B cell (primary cell): ENCODE measurements at regions not wholly inside any gene's neighbourhood (a gene's known extent, or its start where the extent isn't known, plus 50 kb on each side); places are given as distances from the start of the nearest gene placed in this dataset.

Source experiments
- ATAC-seq: fragments of 200-7000 bp; cut with Tn5 transposase; one replicate; pipeline ENCODE4 v1.10.0; 2021; ENCODE audit warnings: low read depth, mild to moderate bottlenecking, moderate number of reproducible peaks, moderate library complexity
- CTCF ChIA-PET: fragments of 350-600 bp; sonication (Branson Sonifier 250); formaldehyde crosslinking; loops from one replicate; lab custom pipeline; 2021; ENCODE audit warnings: antibody characterized with exemption, inconsistent platforms; lab: Charles Lee
- POLR2A ChIA-PET: fragments of 350-600 bp; sonication (Branson Sonifier 250); formaldehyde crosslinking; loops from one replicate; lab custom pipeline; 2021; ENCODE audit warnings: antibody characterized with exemption; lab: Charles Lee
- DNase-seq: peaks from one replicate; pipeline ENCODE4 v3.0.0; 2013
- H2AFZ ChIP-seq: 2 replicates; pipeline ENCODE4 v1.6.1; 2012; ENCODE audit warnings: mild to moderate bottlenecking, low read depth, low read length; ENCODE audit not compliant: insufficient read depth, poor library complexity, severe bottlenecking
- H3K27ac ChIP-seq, 2 donors: 1 replicate in 1 of 2; 2 replicates in 1 of 2; pipeline ENCODE4 v1.5.1; 2012 to 2013; ENCODE audit warnings: low read length in 2 of 2, mild to moderate bottlenecking in 2 of 2, moderate library complexity in 1 of 2
- H3K27me3 ChIP-seq, 4 experiments: fragments of 200-600 bp in 1 of 4; sonication (generic) in 1 of 4; replicated peaks in 1 of 4; 1 replicate in 2 of 4; 2 replicates in 2 of 4; pipeline versions ENCODE4 v1.6.1 to v1.7.0; 2013 to 2016; ENCODE audit warnings: low read length in 3 of 4, mild to moderate bottlenecking in 2 of 4, mixed read lengths in 1 of 4, moderate library complexity in 1 of 4; ENCODE audit not compliant: insufficient read depth in 4 of 4, control insufficient read depth in 3 of 4; ENCODE audit errors: control extremely low read depth in 1 of 4
- H3K36me3 ChIP-seq, 2 experiments: replicated peaks in 1 of 2; 1 replicate in 1 of 2; 2 replicates in 1 of 2; pipeline versions ENCODE4 v1.6.1 to v1.7.1; 2013; ENCODE audit warnings: low read length in 1 of 2; ENCODE audit not compliant: insufficient read depth in 2 of 2, control insufficient read depth in 1 of 2; ENCODE audit errors: control extremely low read depth in 1 of 2, extremely low read depth in 1 of 2
- H3K4me1 ChIP-seq, 2 donors: fragments of 200-600 bp in 1 of 2; sonication (generic) in 1 of 2; 1 replicate in 1 of 2; 2 replicates in 1 of 2; pipeline versions ENCODE4 v1.5.1 to v1.6.1; 2013 to 2017; ENCODE audit warnings: low read length in 2 of 2; ENCODE audit not compliant: control insufficient read depth in 2 of 2, insufficient read depth in 2 of 2
- H3K4me2 ChIP-seq: replicated peaks from 2 replicates; pipeline ENCODE3; 2012; ENCODE audit warnings: mild to moderate bottlenecking, low read depth, low read length; ENCODE audit not compliant: poor library complexity, severe bottlenecking
- H3K4me3 ChIP-seq, 5 experiments: fragments of 200-600 bp in 1 of 5; sonication (generic) in 1 of 5; 1 replicate in 3 of 5; 2 replicates in 2 of 5; pipeline versions ENCODE4 v1.5.1 to v1.7.0; 2011 to 2016; ENCODE audit warnings: low read length in 4 of 5, mild to moderate bottlenecking in 4 of 5, low read depth in 2 of 5, control low read depth in 1 of 5, moderate library complexity in 1 of 5; ENCODE audit not compliant: insufficient read depth in 1 of 5; ENCODE audit errors: control extremely low read depth in 1 of 5, extremely low read depth in 1 of 5
- H3K79me2 ChIP-seq: fragments of 200-600 bp; sonication (generic); one replicate; pipeline ENCODE4 v1.6.0; 2016; ENCODE audit warnings: low read length; ENCODE audit not compliant: control insufficient read depth, insufficient read depth
- H3K9ac ChIP-seq: fragments of 200-600 bp; sonication (generic); 2 replicates; pipeline ENCODE4 v1.6.1; 2017; ENCODE audit warnings: mild to moderate bottlenecking, low read length, moderate library complexity
- H3K9me3 ChIP-seq, 3 donors: one replicate each; pipeline versions ENCODE4 v1.6.1 to v1.7.1; 2013; ENCODE audit warnings: low read length in 2 of 3; ENCODE audit not compliant: control insufficient read depth in 2 of 3, insufficient read depth in 1 of 3; ENCODE audit errors: control extremely low read depth in 1 of 3
- H4K20me1 ChIP-seq: 2 replicates; pipeline ENCODE4 v1.6.0; 2012; ENCODE audit warnings: mild to moderate bottlenecking, low read length; ENCODE audit not compliant: insufficient read depth, control insufficient read depth, poor library complexity, severe bottlenecking
- H3K27ac Mint-ChIP-seq: one replicate; pipeline ENCODE4 v1.8.0; 2021; ENCODE audit warnings: mixed read lengths
- H3K27me3 Mint-ChIP-seq: one replicate; pipeline ENCODE4 v1.8.0; 2021; ENCODE audit warnings: mixed read lengths
- H3K4me1 Mint-ChIP-seq: one replicate; pipeline ENCODE4 v1.8.0; 2021; ENCODE audit warnings: mixed read lengths
- H3K4me3 Mint-ChIP-seq: one replicate; pipeline ENCODE4 v1.8.0; 2021; ENCODE audit warnings: mixed read lengths
- H3K9me3 Mint-ChIP-seq: one replicate; pipeline ENCODE4 v1.8.0; 2022; ENCODE audit warnings: mixed read lengths; ENCODE audit not compliant: insufficient read depth
- EZH2 ChIP-seq: IDR thresholded peaks from 2 replicates; pipeline ENCODE4 v1.6.1; 2012; ENCODE audit warnings: borderline replicate concordance, low read depth, mild to moderate bottlenecking, moderate library complexity, low read length; ENCODE audit not compliant: insufficient read depth, poor library complexity, severe bottlenecking
- WGBS: methylation state at CpG from one replicate; pipeline ENCODE4 v1.1.5; 2013; ENCODE audit warnings: missing lambda C conversion rate; ENCODE audit not compliant: insufficient coverage; 5-methylcytosine and 5-hydroxymethylcytosine counted together
- intact Hi-C: fragments of 100-400 bp; cut with micrococcal nuclease; formaldehyde crosslinking; loops from one replicate; pipeline ENCODE4 v1.10.0; 2022
- TF ChIP-seq, protein P1 (sequence below): fragments of 200-600 bp; IDR thresholded peaks from one replicate; pipeline ENCODE4 v1.8.0; 2022; ENCODE audit warnings: antibody characterized with exemption, mild to moderate bottlenecking

GRCh38 chr1:192887426-192887825 is 78.6 kb downstream of the RGS2 start:
- H3K9me3 Mint-ChIP-seq: no peaks in the 10 kb centered on the region
- no peak overlapping the region for H2AFZ ChIP-seq
- H3K27me3 ChIP-seq: no peaks in the 10 kb centered on the region
- H3K4me1 ChIP-seq: no peaks in the 10 kb centered on the region
- CTCF ChIA-PET: no interaction called here
- no peaks in the 10 kb centered on the region for H3K27me3 Mint-ChIP-seq
- H4K20me1 ChIP-seq: no peaks in the 10 kb centered on the region
- ATAC-seq (no peak), DNase-seq (no peak)
- 100% methylated on average over 3 of the region's 4 CpGs for WGBS
- POLR2A ChIA-PET: no interaction called here
- H3K4me2 ChIP-seq: no peak overlapping the region
- no peaks in the 10 kb centered on the region for H3K4me1 Mint-ChIP-seq
- no peak overlapping the region for H3K27ac Mint-ChIP-seq
- TF ChIP-seq, protein P1, sequence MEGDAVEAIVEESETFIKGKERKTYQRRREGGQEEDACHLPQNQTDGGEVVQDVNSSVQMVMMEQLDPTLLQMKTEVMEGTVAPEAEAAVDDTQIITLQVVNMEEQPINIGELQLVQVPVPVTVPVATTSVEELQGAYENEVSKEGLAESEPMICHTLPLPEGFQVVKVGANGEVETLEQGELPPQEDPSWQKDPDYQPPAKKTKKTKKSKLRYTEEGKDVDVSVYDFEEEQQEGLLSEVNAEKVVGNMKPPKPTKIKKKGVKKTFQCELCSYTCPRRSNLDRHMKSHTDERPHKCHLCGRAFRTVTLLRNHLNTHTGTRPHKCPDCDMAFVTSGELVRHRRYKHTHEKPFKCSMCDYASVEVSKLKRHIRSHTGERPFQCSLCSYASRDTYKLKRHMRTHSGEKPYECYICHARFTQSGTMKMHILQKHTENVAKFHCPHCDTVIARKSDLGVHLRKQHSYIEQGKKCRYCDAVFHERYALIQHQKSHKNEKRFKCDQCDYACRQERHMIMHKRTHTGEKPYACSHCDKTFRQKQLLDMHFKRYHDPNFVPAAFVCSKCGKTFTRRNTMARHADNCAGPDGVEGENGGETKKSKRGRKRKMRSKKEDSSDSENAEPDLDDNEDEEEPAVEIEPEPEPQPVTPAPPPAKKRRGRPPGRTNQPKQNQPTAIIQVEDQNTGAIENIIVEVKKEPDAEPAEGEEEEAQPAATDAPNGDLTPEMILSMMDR: no peak
- TF ChIP-seq EZH2: no peak
- no peaks in the 10 kb centered on the region for H3K36me3 ChIP-seq
- H3K27ac ChIP-seq: no peak overlapping the region
- peaks cover 0 to 8% (median 2%) of the 10 kb centered on the region in 3 donors for H3K9me3 ChIP-seq
- H3K4me3 Mint-ChIP-seq: no peak overlapping the region
- no peaks in the 10 kb centered on the region for H3K79me2 ChIP-seq
- H3K4me3 ChIP-seq: no peak overlapping the region
- intact Hi-C loops: no loop called here
- no peak overlapping the region for H3K9ac ChIP-seq

GRCh38 chr1:192888574-192888973 is 79.7 kb downstream of the RGS2 start:
- no peak overlapping the region for H3K9ac ChIP-seq
- TF ChIP-seq, protein P1: no peak
- TF ChIP-seq EZH2: no peak
- no peak for ATAC-seq
- H3K36me3 ChIP-seq: no peaks in the 10 kb centered on the region
- Mint-ChIP-seq H3K27me3 (peaks cover 4% of the 10 kb centered on the region), H3K27ac (no peak overlapping the region), H3K4me1 (no peaks in the 10 kb centered on the region), H3K4me3 (no peak overlapping the region), H3K9me3 (no peaks in the 10 kb centered on the region)
- CTCF ChIA-PET: no interaction called here
- H3K9me3 ChIP-seq: peaks cover 0 to 8% (median 2%) of the 10 kb centered on the region in 3 donors
- no peaks in the 10 kb centered on the region for H3K79me2 ChIP-seq
- no peak overlapping the region for H3K27ac ChIP-seq
- no peak overlapping the region for H3K4me2 ChIP-seq
- intact Hi-C loops: no loop called here
- POLR2A ChIA-PET: no interaction called here
- no CpG with 5 or more reads among the region's 3 CpGs for WGBS
- no peaks in the 10 kb centered on the region for H4K20me1 ChIP-seq
- no peak overlapping the region for H3K4me3 ChIP-seq
- H2AFZ ChIP-seq: no peak overlapping the region
- no peak for DNase-seq
- H3K27me3 ChIP-seq: no peaks in the 10 kb centered on the region
- H3K4me1 ChIP-seq: no peaks in the 10 kb centered on the region
